Tibial nerve (tissue), 4 donors: ENCODE measurements at regions not wholly inside any gene's neighbourhood (a gene's known extent, or its start where the extent isn't known, plus 50 kb on each side); places are given as distances from the start of the nearest gene placed in this dataset.

Experiments used
- CTCF ChIP-seq, 5 experiments: fragments of 200-600 bp in 3 of 5; fragments of 450-650 bp in 2 of 5; sonication (generic) in 3 of 5; IDR thresholded peaks; one replicate each; pipeline ENCODE4 v1.5.1; 2016 to 2019; ENCODE audit warnings: antibody characterized with exemption in 5 of 5, mild to moderate bottlenecking in 3 of 5, moderate library complexity in 2 of 5
- EP300 ChIP-seq, 2 donors: sonication (generic); formaldehyde crosslinking; IDR thresholded peaks; one replicate each; pipeline ENCODE4 v1.6.1; 2017; ENCODE audit warnings: antibody characterized with exemption in 2 of 2, mild to moderate bottlenecking in 1 of 2
- POLR2A ChIP-seq, 2 donors: fragments of 450-650 bp; IDR thresholded peaks; one replicate each; pipeline ENCODE4 v1.6.1; 2017; ENCODE audit warnings: antibody characterized with exemption in 2 of 2, mild to moderate bottlenecking in 2 of 2, moderate library complexity in 2 of 2

- no peak for TF ChIP-seq CTCF (IDR thresholded peaks at IDR 0.05)
- TF ChIP-seq POLR2A (IDR thresholded peaks at IDR 0.05): no peak
- TF ChIP-seq EP300 (IDR thresholded peaks at IDR 0.05): no peak
Measured at GRCh38 chr13:111964411-111965035, 102.4 kb upstream of the SOX1 start.
